HEK293 (cell line): ENCODE measurements at regions not wholly inside any gene's neighbourhood (a gene's known extent, or its start where the extent isn't known, plus 50 kb on each side); places are given as distances from the start of the nearest gene placed in this dataset.

Experiments
- CTCF ChIA-PET: fragments of 350-600 bp; formaldehyde crosslinking; extraction: SDS; loops from one replicate; lab custom pipeline; 2021; ENCODE audit warnings: antibody characterized with exemption; lab: Yijun Ruan, JAX
- POLR2A ChIA-PET: fragments of 300-600 bp; formaldehyde crosslinking; extraction: SDS; loops from one replicate; lab custom pipeline; 2020; ENCODE audit warnings: antibody characterized with exemption, inconsistent platforms; lab: Yijun Ruan, JAX
- H3K27ac ChIP-seq: fragments of 200-500 bp; sonication (Bioruptor generic); 2 replicates; pipeline ENCODE4 v1.5.1; 2014; ENCODE audit warnings: low read depth, low read length, control low read depth, inconsistent platforms; ENCODE audit errors: extremely low read depth
- H3K36me3 ChIP-seq, 2 experiments: fragments of 200-500 bp in 1 of 2; sonication (Bioruptor generic) in 1 of 2; 1 replicate in 1 of 2; 2 replicates in 1 of 2; pipeline ENCODE4 v1.5.1; 2014 to 2017; ENCODE audit warnings: inconsistent platforms in 2 of 2, low read length in 2 of 2; ENCODE audit not compliant: control insufficient read depth in 2 of 2, insufficient read depth in 1 of 2
- H3K4me1 ChIP-seq: fragments of 200-500 bp; sonication (Bioruptor generic); 2 replicates; pipeline ENCODE4 v1.5.1; 2014; ENCODE audit warnings: mild to moderate bottlenecking, low read length, inconsistent platforms; ENCODE audit not compliant: control insufficient read depth, insufficient read depth
- H3K4me3 ChIP-seq: 2 replicates; pipeline ENCODE4 v1.5.1; 2011; ENCODE audit warnings: low read depth, mild to moderate bottlenecking, control low read depth, low read length, moderate library complexity
- H3K9me3 ChIP-seq: fragments of 200-500 bp; sonication (Bioruptor generic); 2 replicates; pipeline ENCODE4 v1.5.1; 2014; ENCODE audit warnings: low read depth, low read length, inconsistent platforms; ENCODE audit not compliant: control insufficient read depth, insufficient read depth
- BCL11B ChIP-seq: fragments of 450-650 bp; formaldehyde crosslinking; IDR thresholded peaks from 2 replicates; pipeline ENCODE4 v1.5.1; 2016; ENCODE audit warnings: low read depth, missing biosample characterization, missing genetic modification characterization
- HOXD13 ChIP-seq: sonication (generic); formaldehyde crosslinking; IDR thresholded peaks from 2 replicates; pipeline ENCODE4 v1.8.0; 2022; ENCODE audit warnings: missing genetic modification reagents, borderline replicate concordance
- PRDM10 ChIP-seq: fragments of 450-650 bp; formaldehyde crosslinking; IDR thresholded peaks from 2 replicates; pipeline ENCODE4 v1.5.1; 2016; ENCODE audit warnings: missing biosample characterization, missing genetic modification characterization
- REPIN1 ChIP-seq: fragments of 450-650 bp; formaldehyde crosslinking; IDR thresholded peaks from 2 replicates; pipeline ENCODE4 v1.5.1; 2017; ENCODE audit warnings: missing biosample characterization, missing genetic modification characterization, low read depth
- ZNF10 ChIP-seq: fragments of 450-650 bp; formaldehyde crosslinking; IDR thresholded peaks from 2 replicates; pipeline ENCODE4 v1.5.1; 2017; ENCODE audit warnings: missing biosample characterization, missing genetic modification characterization
- ZNF140 ChIP-seq: fragments of 450-650 bp; formaldehyde crosslinking; IDR thresholded peaks from 2 replicates; pipeline ENCODE4 v1.5.1; 2016; ENCODE audit warnings: missing biosample characterization, missing genetic modification characterization
- ZNF16 ChIP-seq: fragments of 450-650 bp; formaldehyde crosslinking; IDR thresholded peaks from 2 replicates; pipeline ENCODE4 v1.5.1; 2016; ENCODE audit warnings: low read depth, missing biosample characterization, missing genetic modification characterization
- ZNF18 ChIP-seq: fragments of 450-650 bp; formaldehyde crosslinking; IDR thresholded peaks from 2 replicates; pipeline ENCODE4 v1.5.1; 2016; ENCODE audit warnings: missing biosample characterization, missing genetic modification characterization
- ZNF266 ChIP-seq: fragments of 450-650 bp; formaldehyde crosslinking; IDR thresholded peaks from 2 replicates; pipeline ENCODE4 v1.5.1; 2016; ENCODE audit warnings: missing biosample characterization, missing genetic modification characterization, low read depth
- ZNF311 ChIP-seq: fragments of 450-650 bp; formaldehyde crosslinking; IDR thresholded peaks from 2 replicates; pipeline ENCODE4 v1.5.1; 2017; ENCODE audit warnings: missing biosample characterization, missing genetic modification characterization, borderline replicate concordance
- ZNF544 ChIP-seq: fragments of 450-650 bp; formaldehyde crosslinking; IDR thresholded peaks from 2 replicates; pipeline ENCODE4 v1.5.0; 2017; ENCODE audit warnings: missing biosample characterization, missing genetic modification characterization
- ZNF623 ChIP-seq: fragments of 450-650 bp; formaldehyde crosslinking; IDR thresholded peaks from 2 replicates; pipeline ENCODE4 v1.5.1; 2016; ENCODE audit warnings: missing biosample characterization, missing genetic modification characterization
- ZNF639 ChIP-seq: fragments of 450-650 bp; formaldehyde crosslinking; IDR thresholded peaks from 2 replicates; pipeline ENCODE4 v1.5.1; 2016; ENCODE audit warnings: missing biosample characterization, missing genetic modification characterization
- ZNF776 ChIP-seq: fragments of 450-650 bp; formaldehyde crosslinking; IDR thresholded peaks from 2 replicates; pipeline ENCODE4 v1.5.0; 2017; ENCODE audit warnings: missing biosample characterization, missing genetic modification characterization, borderline replicate concordance
- TF ChIP-seq, protein P1 (sequence below): fragments of 450-650 bp; formaldehyde crosslinking; IDR thresholded peaks from 2 replicates; pipeline ENCODE4 v1.5.1; 2016; ENCODE audit warnings: missing biosample characterization, missing genetic modification characterization, low read depth
- TF ChIP-seq, protein P2 (sequence below): fragments of 450-650 bp; formaldehyde crosslinking; IDR thresholded peaks from 2 replicates; pipeline ENCODE4 v1.5.1; 2017; ENCODE audit warnings: missing biosample characterization, missing genetic modification characterization
- TF ChIP-seq, protein P3 (sequence below): fragments of 450-650 bp; formaldehyde crosslinking; IDR thresholded peaks from 2 replicates; pipeline ENCODE4 v1.5.1; 2016; ENCODE audit warnings: missing biosample characterization, missing genetic modification characterization

DNA sequence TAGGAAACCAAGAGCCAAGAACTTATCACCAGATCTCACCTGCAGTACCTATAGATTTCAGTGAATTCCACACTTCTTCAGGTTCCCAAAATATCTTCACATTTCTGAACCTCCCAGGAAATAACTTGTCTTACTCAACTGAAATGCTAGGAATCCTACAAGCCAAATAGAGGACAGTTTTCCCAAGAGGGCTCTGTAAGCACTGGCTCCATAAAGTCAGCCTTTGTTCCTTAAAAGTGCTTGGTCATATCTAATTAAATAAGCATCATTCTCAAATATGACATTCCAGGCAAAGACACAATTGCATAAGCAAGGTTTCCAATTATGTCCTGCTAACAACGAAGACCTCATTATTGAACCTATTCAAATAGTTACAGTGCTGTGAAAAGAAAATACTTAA is 154.6 kb upstream of the MGAT5 start (continued):
- TF ChIP-seq ZNF10 (tag by site-specific recombination) (no peak), ZNF266 (tag by site-specific recombination) (no peak), HOXD13 (CRISPR knock-in tag) (no peak), ZNF16 (tag by site-specific recombination) (no peak)
- TF ChIP-seq, protein P1, sequence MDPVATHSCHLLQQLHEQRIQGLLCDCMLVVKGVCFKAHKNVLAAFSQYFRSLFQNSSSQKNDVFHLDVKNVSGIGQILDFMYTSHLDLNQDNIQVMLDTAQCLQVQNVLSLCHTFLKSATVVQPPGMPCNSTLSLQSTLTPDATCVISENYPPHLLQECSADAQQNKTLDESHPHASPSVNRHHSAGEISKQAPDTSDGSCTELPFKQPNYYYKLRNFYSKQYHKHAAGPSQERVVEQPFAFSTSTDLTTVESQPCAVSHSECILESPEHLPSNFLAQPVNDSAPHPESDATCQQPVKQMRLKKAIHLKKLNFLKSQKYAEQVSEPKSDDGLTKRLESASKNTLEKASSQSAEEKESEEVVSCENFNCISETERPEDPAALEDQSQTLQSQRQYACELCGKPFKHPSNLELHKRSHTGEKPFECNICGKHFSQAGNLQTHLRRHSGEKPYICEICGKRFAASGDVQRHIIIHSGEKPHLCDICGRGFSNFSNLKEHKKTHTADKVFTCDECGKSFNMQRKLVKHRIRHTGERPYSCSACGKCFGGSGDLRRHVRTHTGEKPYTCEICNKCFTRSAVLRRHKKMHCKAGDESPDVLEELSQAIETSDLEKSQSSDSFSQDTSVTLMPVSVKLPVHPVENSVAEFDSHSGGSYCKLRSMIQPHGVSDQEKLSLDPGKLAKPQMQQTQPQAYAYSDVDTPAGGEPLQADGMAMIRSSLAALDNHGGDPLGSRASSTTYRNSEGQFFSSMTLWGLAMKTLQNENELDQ (tag by site-specific recombination): no peak

DNA sequence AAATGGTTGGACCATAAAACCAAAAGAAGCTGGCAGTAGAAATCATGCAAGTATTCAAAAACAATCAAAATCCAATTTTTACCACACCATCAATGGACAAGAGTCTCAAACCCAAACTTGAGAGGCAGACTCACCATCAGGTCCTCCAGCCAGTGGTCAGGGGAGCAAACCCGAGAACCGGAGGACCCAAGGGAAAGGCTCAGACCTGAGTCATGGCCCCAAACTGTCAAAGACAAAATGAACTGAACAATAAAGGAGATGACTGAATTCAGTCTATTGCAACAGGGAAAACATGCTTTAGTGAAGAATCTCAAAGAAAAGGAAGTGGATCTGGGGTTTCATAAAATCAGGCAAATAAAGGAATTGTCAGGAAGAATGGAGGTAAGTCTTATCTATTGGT is 150.7 kb upstream of the MGAT5 start:
- ChIA-PET POLR2A (interaction anchor here (0.7 kb wide), 1 partner anchor 179 kb away, joined by 3 read pairs; no protein-coding TSS in a partner anchor), CTCF (interaction anchor here (0.5 to 1.3 kb wide), 3 partner anchors 11 to 806 kb away, joined by 3 to 4 read pairs (median 3); no protein-coding TSS in a partner anchor)
- Histone ChIP-seq H3K9me3 (no peaks in the 10 kb centered on the region), H3K4me3 (no peak overlapping the region), H3K36me3 (no peaks in the 10 kb centered on the region), H3K27ac (no peak overlapping the region), H3K4me1 (no peaks in the 10 kb centered on the region)
- TF ChIP-seq REPIN1 (tag by site-specific recombination): no peak

DNA sequence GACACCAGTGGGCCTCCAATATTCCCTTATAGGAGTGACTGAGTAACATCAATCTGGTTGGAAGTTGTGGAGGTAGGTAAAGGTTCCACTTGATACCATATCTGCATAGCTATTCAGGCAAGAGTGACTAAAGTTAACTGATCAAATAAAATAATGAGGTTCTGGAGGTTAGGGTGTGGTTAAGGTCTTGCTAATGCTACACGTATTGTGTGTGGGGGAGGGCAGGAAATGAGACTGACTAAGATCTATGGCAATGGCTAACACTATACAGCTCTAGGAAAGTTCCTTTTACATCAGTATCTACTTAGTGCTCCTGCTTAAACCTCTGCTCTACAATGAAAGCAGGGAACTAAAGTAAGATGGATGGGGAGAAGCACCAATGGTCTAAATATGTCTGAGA is 149.1 kb upstream of the MGAT5 start:
- Histone ChIP-seq H3K27ac (no peak overlapping the region), H3K4me3 (no peak overlapping the region), H3K4me1 (no peaks in the 10 kb centered on the region), H3K9me3 (no peaks in the 10 kb centered on the region), H3K36me3 (no peaks in the 10 kb centered on the region)
- POLR2A ChIA-PET: no interaction called here
- CTCF ChIA-PET: interaction anchor here (0.6 to 0.7 kb wide), 2 partner anchors 218 to 224 kb away, joined by 3 read pairs; no protein-coding TSS in a partner anchor
- no peak for TF ChIP-seq ZNF311 (tag by site-specific recombination)
- no peak for TF ChIP-seq ZNF544 (tag by site-specific recombination)
- TF ChIP-seq, protein P1 (tag by site-specific recombination): no peak
- TF ChIP-seq, protein P2, sequence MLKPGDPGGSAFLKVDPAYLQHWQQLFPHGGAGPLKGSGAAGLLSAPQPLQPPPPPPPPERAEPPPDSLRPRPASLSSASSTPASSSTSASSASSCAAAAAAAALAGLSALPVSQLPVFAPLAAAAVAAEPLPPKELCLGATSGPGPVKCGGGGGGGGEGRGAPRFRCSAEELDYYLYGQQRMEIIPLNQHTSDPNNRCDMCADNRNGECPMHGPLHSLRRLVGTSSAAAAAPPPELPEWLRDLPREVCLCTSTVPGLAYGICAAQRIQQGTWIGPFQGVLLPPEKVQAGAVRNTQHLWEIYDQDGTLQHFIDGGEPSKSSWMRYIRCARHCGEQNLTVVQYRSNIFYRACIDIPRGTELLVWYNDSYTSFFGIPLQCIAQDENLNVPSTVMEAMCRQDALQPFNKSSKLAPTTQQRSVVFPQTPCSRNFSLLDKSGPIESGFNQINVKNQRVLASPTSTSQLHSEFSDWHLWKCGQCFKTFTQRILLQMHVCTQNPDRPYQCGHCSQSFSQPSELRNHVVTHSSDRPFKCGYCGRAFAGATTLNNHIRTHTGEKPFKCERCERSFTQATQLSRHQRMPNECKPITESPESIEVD (tag by site-specific recombination): no peak
- TF ChIP-seq, protein P3, sequence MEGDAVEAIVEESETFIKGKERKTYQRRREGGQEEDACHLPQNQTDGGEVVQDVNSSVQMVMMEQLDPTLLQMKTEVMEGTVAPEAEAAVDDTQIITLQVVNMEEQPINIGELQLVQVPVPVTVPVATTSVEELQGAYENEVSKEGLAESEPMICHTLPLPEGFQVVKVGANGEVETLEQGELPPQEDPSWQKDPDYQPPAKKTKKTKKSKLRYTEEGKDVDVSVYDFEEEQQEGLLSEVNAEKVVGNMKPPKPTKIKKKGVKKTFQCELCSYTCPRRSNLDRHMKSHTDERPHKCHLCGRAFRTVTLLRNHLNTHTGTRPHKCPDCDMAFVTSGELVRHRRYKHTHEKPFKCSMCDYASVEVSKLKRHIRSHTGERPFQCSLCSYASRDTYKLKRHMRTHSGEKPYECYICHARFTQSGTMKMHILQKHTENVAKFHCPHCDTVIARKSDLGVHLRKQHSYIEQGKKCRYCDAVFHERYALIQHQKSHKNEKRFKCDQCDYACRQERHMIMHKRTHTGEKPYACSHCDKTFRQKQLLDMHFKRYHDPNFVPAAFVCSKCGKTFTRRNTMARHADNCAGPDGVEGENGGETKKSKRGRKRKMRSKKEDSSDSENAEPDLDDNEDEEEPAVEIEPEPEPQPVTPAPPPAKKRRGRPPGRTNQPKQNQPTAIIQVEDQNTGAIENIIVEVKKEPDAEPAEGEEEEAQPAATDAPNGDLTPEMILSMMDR: no peak
- TF ChIP-seq ZNF18: no peak
- no peak for TF ChIP-seq ZNF623 (tag by site-specific recombination)
- no peak for TF ChIP-seq ZNF639 (tag by site-specific recombination)
- TF ChIP-seq ZNF776 (tag by site-specific recombination): no peak
- no peak for TF ChIP-seq PRDM10 (tag by site-specific recombination)
- no peak for TF ChIP-seq BCL11B (tag by site-specific recombination)
- no peak for TF ChIP-seq ZNF140 (tag by site-specific recombination)
